ENCODE measurements at regions not wholly inside any gene's neighbourhood (a gene's known extent, or its start where the extent isn't known, plus 50 kb on each side); places are given as distances from the start of the nearest gene placed in this dataset.

DNA sequence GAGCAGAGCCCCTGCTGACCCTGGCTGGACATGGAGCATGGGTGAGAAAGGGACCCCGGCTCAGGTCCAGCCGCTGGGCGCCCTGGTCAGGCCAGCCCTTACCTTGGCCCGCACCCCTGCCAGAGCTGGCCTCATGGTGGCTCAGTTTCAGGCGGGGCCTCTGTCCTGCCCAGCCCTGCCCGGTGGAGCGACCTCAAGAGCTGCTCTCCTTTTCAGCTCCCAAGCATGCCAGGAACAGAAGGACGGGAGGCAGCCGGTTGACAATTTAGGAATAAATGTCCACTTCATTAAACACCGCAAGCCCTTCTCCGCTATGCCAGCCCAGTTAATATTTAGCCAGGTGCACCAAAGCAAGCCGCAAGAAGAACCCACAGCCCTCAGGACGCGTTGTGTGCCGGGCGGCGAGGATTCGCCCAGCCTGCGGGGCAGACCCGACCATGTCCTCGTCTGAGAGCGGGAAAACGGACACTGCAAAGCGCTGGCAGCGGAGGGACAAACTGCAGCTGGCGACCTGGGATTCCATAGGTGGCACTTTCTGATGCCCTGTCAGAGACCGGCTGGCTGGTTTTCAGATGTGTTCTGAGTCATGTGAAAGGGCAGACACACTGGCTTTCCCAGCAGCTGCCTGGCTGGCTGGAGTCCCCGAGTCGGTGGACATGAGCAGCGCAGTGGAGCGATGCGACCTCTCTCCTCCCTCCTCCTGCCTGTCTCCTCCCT, 221.9 kb downstream of the TTLL2 start:
- no peak for FAIRE-seq
- no peak for DNase-seq (ENCODE audit: insufficient read length, low spot score)
- TF ChIP-seq PAX5 (IDR thresholded peaks at IDR 0.05; ENCODE audit: insufficient read depth, low read length, severe bottlenecking): no peak

DNA sequence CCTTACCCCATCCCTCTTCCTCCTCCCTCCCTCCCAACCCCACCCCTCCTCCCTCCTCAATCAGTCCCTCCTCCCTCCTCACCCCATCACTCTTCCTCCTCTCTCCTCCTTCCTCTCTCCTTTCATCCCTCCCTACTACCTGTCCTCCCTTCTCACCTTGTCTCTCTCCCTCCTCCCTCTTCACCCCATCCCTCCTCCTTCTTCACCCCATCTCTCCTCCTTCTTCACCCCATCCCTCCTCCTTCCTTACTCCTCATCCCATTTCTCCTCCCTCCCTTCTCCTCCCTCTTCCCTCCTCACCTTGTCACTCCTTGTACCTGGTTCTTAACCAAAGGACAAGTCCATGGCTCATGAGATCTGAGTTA, 222.4 kb downstream of the TTLL2 start:
- DNase-seq (ENCODE audit: insufficient read length, low spot score) (no peak), FAIRE-seq (no peak)
- TF ChIP-seq POLR2A (IDR thresholded peaks at IDR 0.05; ENCODE audit: low read depth, low read length) (no peak), POU2F2 (IDR thresholded peaks at IDR 0.05; ENCODE audit: low read depth, low read length) (no peak), TAF1 (IDR thresholded peaks at IDR 0.05; ENCODE audit: low read depth, low read length) (no peak), PAX5 (IDR thresholded peaks at IDR 0.05; ENCODE audit: insufficient read depth, low read length, severe bottlenecking) (no peak)

DNA sequence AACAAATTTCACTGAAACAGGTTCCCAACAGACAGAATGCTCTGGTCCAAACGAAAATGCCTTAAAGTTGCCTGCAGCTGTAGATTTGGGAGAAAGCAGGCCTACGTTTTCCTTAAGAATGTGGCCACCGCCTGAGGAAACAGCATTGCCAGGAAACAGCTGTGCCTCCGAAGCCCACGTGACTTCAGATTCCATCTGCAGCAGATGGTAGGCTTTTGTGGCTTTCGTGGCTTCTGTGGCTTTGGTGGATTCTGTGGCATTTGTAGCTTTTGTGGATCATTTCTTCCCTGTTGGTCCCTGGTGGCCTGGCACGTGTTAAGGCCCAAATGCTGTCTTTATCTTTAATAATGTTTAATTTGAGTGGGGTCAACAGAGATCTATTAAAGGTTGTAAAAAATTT, 222.9 kb downstream of the TTLL2 start:
- no peak for DNase-seq (ENCODE audit: insufficient read length, low spot score)
- FAIRE-seq: no peak
- no peak for TF ChIP-seq POU2F2 (IDR thresholded peaks at IDR 0.05; ENCODE audit: low read depth, low read length)

DNA sequence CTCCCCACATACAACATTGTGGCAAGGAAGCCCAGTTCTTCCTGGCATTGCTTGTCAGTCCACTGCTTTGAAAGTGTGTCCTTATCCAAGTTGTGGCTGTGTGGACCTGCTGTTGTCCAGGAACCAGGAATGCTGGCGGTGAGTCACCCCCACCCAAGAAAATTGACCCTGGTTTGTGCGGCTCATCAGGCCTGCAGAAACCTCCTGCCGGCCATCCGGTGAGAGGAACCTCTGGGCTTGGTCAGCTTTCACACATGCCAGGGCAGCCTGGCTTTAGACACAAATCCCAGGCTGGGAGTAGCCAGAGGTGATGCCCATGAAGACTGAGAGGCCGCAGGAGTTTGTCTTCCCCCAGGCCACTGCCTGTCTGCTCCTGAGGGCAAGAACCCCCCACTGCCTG, 223.6 kb downstream of the TTLL2 start:
- no peak for DNase-seq (ENCODE audit: insufficient read length, low spot score)
- TF ChIP-seq SPI1 (IDR thresholded peaks at IDR 0.05; ENCODE audit: low read depth, low read length) (no peak), TAF1 (IDR thresholded peaks at IDR 0.05; ENCODE audit: low read depth, low read length) (no peak), POU2F2 (IDR thresholded peaks at IDR 0.05; ENCODE audit: low read depth, low read length) (no peak), PAX5 (IDR thresholded peaks at IDR 0.05; ENCODE audit: insufficient read depth, low read length, severe bottlenecking) (no peak), POLR2AphosphoS5 (IDR thresholded peaks at IDR 0.05; ENCODE audit: low read depth, low read length) (no peak), POLR2A (IDR thresholded peaks at IDR 0.05; ENCODE audit: low read depth, low read length) (no peak)
- no peak for FAIRE-seq

DNA sequence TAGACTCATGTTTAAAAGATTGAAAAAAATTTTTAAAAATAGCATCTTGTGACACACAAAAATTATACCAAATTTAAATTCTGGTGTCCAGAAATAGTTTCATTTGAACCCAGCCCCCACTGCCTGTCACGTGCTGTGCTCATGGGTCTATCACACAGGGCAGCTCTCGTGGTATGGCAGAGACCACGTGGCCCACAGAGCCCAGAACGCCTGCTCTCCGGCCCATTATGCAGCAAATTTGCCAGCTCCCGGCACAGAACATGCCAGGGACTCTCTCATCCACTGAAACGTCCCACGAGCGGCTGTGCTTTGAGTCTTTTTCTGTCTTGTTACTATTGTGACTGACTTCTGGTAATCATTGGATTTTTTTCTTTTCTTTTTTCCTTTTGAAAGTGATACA, 224.3 kb downstream of the TTLL2 start:
- DNase-seq (ENCODE audit: insufficient read length, low spot score) (no peak), FAIRE-seq (no peak)
- TF ChIP-seq POU2F2 (IDR thresholded peaks at IDR 0.05; ENCODE audit: low read depth, low read length) (no peak), SPI1 (IDR thresholded peaks at IDR 0.05; ENCODE audit: low read depth, low read length) (no peak), PAX5 (IDR thresholded peaks at IDR 0.05; ENCODE audit: insufficient read depth, low read length, severe bottlenecking) (no peak), POLR2AphosphoS5 (IDR thresholded peaks at IDR 0.05; ENCODE audit: low read depth, low read length) (no peak), POLR2A (IDR thresholded peaks at IDR 0.05; ENCODE audit: low read depth, low read length) (no peak), TAF1 (IDR thresholded peaks at IDR 0.05; ENCODE audit: low read depth, low read length) (no peak)

DNA sequence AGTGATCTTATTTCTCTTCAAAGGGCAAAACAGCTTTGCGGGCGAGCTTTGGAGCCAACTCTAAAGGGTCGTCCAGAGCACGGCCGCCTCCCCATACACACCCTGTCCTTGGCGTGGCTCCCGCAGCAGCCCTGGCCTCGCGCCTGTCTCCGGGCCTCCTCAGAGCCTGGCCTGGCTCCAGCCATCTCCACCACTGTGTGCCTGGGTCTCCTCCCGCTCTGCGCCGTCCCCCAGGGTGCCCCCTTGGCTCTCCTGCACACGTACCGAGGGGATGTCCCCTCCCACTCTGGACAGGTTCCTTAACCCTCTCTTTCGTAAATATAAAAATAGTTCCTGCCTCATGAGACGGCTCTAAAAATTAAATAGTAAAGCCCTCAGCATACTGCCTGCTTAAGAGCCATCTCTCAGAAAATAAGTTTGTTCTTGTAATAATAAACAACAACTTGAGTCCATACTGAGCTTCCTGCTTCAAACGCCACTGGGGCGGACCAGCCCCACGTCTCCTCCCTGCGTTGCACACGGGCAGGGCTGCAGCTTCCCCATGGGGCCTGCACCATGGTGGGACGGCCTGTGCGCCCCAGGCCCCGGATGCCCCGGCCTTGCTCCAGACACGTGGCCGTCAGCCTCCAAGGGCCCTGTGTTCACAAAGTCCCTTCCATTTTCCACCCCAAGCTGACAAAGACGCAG, 226.2 kb downstream of the TTLL2 start:
- FAIRE-seq (no peak), DNase-seq (ENCODE audit: insufficient read length, low spot score) (no peak)
- TF ChIP-seq POU2F2 (IDR thresholded peaks at IDR 0.05; ENCODE audit: low read depth, low read length) (no peak), TAF1 (IDR thresholded peaks at IDR 0.05; ENCODE audit: low read depth, low read length) (no peak), POLR2AphosphoS5 (IDR thresholded peaks at IDR 0.05; ENCODE audit: low read depth, low read length) (no peak), PAX5 (IDR thresholded peaks at IDR 0.05; ENCODE audit: insufficient read depth, low read length, severe bottlenecking) (no peak), SPI1 (IDR thresholded peaks at IDR 0.05; ENCODE audit: low read depth, low read length) (no peak), POLR2A (IDR thresholded peaks at IDR 0.05; ENCODE audit: low read depth, low read length) (no peak)

DNA sequence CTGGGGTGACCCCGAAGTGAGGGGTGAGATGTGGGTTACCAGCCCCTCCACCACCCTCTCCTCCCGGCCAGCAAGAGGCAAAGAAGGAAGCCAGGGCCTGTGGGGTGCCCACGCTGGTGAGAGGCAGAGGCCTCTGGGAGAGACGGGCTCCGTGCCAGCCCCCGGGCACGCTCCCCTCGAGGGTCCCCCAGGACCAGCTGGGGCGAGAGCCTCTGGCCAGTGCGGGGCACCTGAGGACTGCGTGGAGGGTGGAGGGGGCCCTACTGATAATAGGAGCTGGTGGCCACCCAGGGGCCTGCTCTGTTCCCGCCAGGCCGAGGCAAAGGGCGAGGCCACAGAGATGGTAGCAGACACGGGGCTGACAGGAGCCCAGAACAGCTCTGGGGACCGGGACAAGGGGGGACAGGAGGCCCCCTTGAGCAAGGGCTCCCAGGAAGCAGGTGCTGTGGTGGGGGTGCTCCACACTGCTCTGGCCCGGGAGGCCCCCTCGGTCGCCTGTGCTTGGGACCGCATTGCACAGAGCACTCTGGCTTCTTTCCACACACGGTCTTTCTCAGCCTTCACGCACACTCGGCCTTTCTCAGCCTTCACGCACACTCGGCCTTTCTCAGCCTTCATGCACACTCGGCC, 226.9 kb downstream of the TTLL2 start:
- DNase-seq (ENCODE audit: insufficient read length, low spot score) (no peak), FAIRE-seq (no peak)
- TF ChIP-seq TAF1 (IDR thresholded peaks at IDR 0.05; ENCODE audit: low read depth, low read length) (no peak), POLR2AphosphoS5 (IDR thresholded peaks at IDR 0.05; ENCODE audit: low read depth, low read length) (no peak), POU2F2 (IDR thresholded peaks at IDR 0.05; ENCODE audit: low read depth, low read length) (no peak), SPI1 (IDR thresholded peaks at IDR 0.05; ENCODE audit: low read depth, low read length) (no peak), PAX5 (IDR thresholded peaks at IDR 0.05; ENCODE audit: insufficient read depth, low read length, severe bottlenecking) (no peak), POLR2A (IDR thresholded peaks at IDR 0.05; ENCODE audit: low read depth, low read length) (no peak)

DNA sequence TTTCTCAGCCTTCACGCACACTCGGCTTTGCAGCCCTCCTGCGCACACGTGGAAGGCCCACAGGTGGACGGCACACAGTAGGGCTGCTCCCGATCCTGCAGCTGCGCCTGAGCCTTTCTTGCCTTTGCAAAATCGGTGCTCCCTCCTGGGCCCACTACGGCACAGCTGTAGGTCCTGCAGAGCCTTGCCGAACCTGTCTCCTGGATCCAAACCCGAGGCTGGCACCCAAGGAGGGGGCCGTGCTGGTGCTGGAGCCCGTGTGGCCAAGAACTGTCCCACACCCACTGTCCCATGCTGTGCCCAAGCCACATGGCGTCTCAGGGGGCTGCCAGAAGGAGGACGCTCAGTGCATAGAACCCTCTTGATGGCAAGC, 227.4 kb downstream of the TTLL2 start:
- FAIRE-seq: no peak
- DNase-seq (ENCODE audit: insufficient read length, low spot score): no peak
- no peak for TF ChIP-seq TAF1 (IDR thresholded peaks at IDR 0.05; ENCODE audit: low read depth, low read length)
- TF ChIP-seq POU2F2 (IDR thresholded peaks at IDR 0.05; ENCODE audit: low read depth, low read length): no peak
- TF ChIP-seq POLR2A (IDR thresholded peaks at IDR 0.05; ENCODE audit: low read depth, low read length): no peak
- no peak for TF ChIP-seq PAX5 (IDR thresholded peaks at IDR 0.05; ENCODE audit: insufficient read depth, low read length, severe bottlenecking)

DNA sequence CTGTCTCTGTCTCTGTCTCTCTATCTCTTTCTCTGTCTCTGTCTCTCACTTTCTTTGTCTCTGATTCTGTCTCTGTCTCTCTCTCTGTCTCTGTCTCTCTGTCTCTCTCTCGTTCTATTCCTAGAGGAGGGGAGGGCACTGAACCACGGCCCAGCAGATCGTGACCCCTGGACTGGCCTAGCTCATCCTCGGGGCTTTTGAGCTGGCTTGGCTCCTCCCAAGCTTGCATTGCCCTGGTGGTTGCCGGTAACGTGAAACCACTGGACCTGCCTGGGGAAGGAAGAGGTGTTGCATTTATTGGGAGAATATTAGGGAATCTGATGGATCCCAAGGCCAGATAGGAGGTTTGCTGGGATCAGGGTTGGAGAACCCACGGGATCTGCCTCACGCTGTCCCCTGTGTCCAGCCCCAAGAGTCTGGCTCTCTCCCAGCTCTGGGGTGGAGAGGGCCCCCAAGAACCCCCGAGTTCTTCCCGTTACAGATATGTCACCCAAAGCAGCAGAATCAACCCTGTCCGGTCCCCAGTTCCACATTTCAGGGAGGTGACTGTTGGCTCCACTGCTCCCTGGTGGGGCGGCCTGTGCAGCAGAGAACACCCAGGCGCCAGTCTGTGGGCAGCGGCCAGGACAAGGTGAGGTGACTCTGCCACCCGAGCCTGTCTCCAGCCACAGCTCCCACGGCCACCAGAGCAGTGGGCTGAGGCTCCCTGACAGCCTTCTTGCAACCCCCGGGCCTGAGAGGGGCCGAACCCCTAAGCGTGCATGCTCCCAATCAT, 228.3 kb downstream of the TTLL2 start:
- TF ChIP-seq POLR2A (IDR thresholded peaks at IDR 0.05; ENCODE audit: low read depth, low read length) (no peak), TAF1 (IDR thresholded peaks at IDR 0.05; ENCODE audit: low read depth, low read length) (no peak), PAX5 (IDR thresholded peaks at IDR 0.05; ENCODE audit: insufficient read depth, low read length, severe bottlenecking) (no peak), POU2F2 (IDR thresholded peaks at IDR 0.05; ENCODE audit: low read depth, low read length) (no peak), POLR2AphosphoS5 (IDR thresholded peaks at IDR 0.05; ENCODE audit: low read depth, low read length) (no peak), SPI1 (IDR thresholded peaks at IDR 0.05; ENCODE audit: low read depth, low read length) (no peak)
- DNase-seq (ENCODE audit: insufficient read length, low spot score): no peak
- no peak for FAIRE-seq
